GM18858 (cell line): ENCODE measurements at regions not wholly inside any gene's neighbourhood (a gene's known extent, or its start where the extent isn't known, plus 50 kb on each side); places are given as distances from the start of the nearest gene placed in this dataset.
"Not testable (repeated sequence)": the region's sequence is repeated elsewhere in the genome, so short reads cannot be mapped to it uniquely, and the experiment has no call there.

Experiments used
- ATAC-seq: cut with Tn5 transposase; IDR thresholded peaks from one replicate; pipeline ENCODE4 v1.9.1; 2021; ENCODE audit not compliant: unreplicated experiment

GRCh38 chr1:83479591-83480239 is 519.2 kb downstream of the TTLL7 start:
- peak; percentile 72 for ATAC-seq

DNA sequence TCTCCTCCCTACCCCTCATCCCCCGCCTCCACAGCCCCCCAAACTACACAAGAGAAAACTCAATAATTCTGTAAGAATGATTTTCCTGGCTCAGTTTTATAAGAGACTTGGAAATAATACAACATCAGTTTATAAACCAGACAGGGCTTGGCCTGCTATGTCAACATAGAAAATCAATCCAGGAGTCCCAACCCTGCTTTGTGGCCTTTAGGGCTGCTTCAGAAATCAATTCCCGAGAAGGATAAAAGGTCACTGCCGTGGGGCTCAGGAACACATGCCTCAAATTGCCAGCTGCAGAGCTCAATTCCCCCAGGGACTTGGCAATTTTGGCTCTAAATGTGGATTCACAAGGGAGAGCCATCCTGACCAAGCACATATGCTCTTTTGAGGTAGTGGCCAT is 520.8 kb downstream of the TTLL7 start:
- ATAC-seq: not testable (repeated sequence)

DNA sequence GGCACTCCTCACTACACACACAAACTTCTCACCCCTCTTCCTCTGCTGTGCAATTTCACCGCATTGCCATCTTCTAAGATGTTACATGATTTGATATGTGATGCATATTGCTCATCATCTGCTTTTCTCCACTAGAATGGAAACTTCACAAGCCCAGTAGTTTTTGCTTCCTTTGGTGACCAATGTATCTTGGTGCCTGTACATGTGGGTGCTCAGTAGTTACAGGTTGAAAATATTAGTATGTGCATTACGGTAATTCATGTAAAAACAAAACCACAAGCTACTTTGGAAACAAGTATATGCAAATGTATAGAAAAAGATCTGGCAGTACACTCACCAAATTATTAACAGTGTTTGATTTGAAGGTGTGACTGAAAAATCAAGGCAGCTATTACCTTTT is 522.4 kb downstream of the TTLL7 start:
- ATAC-seq: peak; percentile 41

- not testable (repeated sequence) for ATAC-seq
Observed at GRCh38 chr1:83474946-83475345, 524.0 kb downstream of the TTLL7 start.

GRCh38 chr1:83473986-83474385 is 524.9 kb downstream of the TTLL7 start:
- ATAC-seq: not testable (repeated sequence)

- ATAC-seq: not testable (repeated sequence)
Observed at GRCh38 chr1:83472066-83472465, 526.9 kb downstream of the TTLL7 start.

GRCh38 chr1:83471272-83471671 is 527.7 kb downstream of the TTLL7 start:
- peak; percentile 62 for ATAC-seq

- not testable (repeated sequence) for ATAC-seq
Observed at GRCh38 chr1:83468336-83468735, 530.6 kb downstream of the TTLL7 start.

- not testable (repeated sequence) for ATAC-seq
Observed at GRCh38 chr1:83457735-83458248, 541.1 kb downstream of the TTLL7 start.

DNA sequence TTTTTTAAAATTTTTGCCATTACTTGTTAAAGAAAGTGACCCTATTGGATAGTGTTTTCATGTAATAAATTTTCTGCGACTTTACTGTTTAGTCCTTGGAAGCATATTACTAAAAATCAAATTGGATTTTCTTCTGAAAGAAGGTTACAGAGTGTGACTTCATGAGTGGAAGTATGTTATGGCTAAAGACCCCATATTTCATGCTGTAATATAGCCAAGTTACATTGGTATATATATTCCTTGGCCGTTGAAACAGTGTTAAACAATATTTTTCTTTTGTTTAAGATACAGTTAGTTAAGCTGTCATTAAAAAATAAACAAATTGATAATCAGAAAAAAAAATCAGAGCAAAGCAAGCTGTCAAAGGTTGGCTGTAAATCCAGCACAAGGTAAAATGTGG is 541.7 kb downstream of the TTLL7 start:
- ATAC-seq: not testable (repeated sequence)

DNA sequence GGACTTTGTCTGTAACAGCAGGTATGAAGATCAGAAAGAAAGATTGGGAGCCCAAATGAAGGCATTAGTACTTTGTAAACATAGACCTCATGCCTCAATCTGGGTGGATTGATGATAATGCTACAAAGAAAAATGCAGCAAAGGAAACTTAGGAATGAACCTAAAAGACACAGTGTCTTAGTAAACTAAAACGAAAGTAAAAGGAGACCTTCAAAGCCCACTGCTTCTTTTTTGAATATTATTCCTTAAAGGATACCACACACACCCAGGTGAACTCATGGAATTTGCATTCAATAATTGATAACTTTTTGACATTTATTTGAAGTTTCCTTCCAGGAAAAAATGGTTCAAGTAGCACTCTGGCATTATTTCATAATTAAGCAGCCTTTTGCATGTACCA is 543.2 kb downstream of the TTLL7 start:
- ATAC-seq: not testable (repeated sequence)

DNA sequence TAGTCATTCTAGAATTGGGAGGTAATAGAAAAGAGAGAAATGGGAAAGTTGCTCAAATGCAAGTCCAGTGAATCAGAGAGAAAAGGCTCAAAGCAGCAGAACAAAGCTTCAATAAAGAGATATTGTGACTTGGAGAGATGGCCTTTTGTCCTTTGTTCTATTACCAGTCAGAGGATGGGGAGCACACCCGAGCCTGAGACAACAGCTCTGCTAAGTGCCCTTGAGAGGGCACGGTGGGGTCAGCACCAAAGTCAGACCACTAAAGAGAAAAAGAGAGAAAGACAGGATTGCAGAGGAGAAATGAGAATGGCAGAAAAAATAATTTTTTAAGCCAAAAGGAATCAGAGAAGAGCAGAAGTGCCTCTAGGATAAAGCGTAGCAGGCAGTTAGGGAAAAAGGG is 553.1 kb downstream of the TTLL7 start:
- ATAC-seq: not testable (repeated sequence)

DNA sequence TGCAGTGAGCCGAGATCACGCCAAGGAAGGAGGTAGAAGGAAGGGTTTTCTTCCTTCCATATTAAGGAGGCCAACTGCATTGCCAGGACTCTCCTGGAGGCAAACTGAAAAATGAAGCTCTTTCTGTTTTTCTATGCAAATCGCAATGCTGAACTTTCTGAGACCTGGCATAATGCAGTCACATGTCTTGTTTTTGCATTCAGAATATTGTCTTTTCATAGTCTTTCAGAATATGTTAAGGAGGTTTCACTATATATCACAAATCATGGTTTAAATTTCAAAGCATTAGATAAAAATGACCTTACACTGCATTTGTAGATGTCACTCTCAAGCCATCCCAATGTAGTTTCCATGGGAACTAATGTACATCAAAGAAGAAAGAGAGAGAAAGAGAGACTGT is 556.5 kb downstream of the TTLL7 start:
- not testable (repeated sequence) for ATAC-seq

DNA sequence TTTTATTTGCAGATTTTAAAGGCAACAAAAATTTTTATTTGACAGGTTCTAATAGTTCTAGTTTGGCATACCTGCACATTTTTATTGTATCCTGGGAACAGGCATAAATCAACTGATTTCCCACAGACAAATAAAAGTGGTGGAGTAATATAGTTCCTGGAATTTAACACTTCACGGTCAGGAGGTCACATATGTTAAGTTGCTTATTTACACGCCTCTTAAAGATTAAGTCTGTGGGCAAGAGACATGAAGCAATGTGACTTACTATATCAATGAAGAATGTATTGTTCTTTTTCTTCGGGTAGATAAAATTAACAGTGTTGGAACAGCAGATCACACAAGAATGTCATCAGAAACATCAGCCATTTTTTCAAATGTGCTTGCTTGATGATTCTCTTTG is 558.3 kb downstream of the TTLL7 start:
- ATAC-seq: not testable (repeated sequence)

DNA sequence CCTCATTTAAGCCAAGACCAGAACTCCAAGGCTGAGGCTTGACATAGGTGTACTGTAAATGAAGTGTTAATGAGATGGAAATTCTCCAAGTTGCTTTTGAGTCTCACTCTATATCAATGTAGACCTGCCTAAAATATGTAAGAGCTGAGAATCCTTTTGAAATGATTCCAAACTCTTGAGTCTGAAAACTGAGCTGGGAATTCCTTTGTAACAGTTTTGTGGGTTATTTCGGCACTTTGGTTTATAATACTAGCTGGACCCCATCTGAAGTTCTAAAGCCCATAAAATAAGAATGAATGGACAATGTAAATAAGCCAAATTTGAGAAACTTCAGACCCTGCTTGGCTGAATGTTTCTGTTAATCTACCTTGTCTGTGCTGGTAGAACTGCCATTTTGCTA is 558.9 kb downstream of the TTLL7 start:
- not testable (repeated sequence) for ATAC-seq

DNA sequence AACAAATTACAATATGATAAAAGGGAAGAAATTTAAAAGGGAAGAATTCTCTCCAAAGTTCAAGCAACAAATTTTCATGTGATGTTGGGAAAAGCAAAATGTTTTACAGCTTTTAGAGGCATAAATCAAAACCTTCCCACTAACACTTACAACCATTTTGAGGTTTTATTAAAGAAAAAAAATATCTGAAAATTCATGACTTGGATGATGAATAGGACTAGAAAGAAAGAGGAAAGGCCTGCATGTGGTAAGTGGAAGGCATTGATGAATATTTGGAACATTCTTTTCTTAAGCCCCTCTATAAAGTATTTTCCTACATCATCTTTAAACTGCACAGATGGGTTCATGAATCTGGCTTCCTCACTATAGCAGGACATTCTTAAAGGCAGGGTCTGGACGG is 560.6 kb downstream of the TTLL7 start:
- ATAC-seq: not testable (repeated sequence)

DNA sequence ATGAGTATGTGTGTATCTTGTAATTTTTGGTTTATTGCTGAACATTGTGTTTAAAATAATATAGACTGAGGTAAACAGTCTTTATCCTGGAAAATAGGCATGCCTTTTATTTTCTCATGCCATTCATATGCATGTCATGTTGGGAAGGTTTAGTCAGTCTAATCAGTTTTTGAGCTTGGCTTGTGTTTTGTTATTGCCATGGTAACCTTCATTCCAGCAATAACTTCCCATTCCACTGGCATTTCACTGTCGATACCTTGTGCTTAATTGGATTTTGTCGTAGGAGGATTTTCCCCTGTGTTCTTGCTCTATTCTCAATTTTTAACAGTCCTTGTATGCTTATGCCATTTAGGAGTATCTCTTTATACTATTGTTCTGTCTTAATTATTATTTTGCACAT is 563.6 kb downstream of the TTLL7 start:
- not testable (repeated sequence) for ATAC-seq

DNA sequence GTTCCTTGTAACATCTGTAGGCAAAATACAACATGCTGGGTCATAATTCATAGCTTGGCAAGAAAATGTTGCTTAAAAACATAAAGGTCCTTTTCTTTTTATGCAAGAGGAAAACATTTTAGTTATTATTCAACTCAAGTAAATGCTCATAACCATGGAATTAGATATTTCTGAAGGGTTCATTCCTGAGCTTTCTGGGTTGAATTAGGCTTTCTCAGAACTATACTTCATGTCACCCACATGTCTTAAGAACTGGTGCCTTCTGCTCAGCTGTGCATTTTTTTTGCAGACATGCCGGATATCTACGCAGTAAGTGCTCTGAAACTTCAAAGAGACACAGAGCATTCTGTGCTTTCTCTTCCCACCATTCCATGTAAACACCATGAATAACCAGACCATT is 571.4 kb downstream of the TTLL7 start:
- ATAC-seq: not testable (repeated sequence)

- not testable (repeated sequence) for ATAC-seq
Observed at GRCh38 chr1:83423382-83423781, 575.5 kb downstream of the TTLL7 start.

DNA sequence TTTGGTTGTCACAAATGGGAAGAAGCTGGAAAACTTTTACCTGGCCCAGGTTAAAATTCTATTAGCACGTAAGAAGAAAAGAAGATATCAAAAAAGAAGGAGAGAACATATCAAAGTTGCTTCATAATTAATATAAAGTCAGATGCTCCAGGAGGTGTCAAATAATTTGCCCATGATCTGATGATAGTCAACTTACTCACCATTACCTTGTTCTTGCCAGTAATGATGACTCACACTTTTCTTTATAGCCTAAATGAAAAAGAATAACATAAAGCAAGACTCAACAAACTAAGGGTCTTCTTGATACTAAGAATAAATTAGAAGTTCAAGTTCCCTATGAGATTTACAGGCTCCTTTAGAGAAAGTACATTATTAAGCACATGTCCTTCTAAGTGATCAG is 580.4 kb downstream of the TTLL7 start:
- no peak for ATAC-seq

- ATAC-seq: not testable (repeated sequence)
Observed at GRCh38 chr1:83413839-83414107, 585.2 kb downstream of the TTLL7 start.

GRCh38 chr1:83410746-83411413 is 588.1 kb downstream of the TTLL7 start:
- not testable (repeated sequence) for ATAC-seq
